ENCODE measurements at regions not wholly inside any gene's neighbourhood (a gene's known extent, or its start where the extent isn't known, plus 50 kb on each side); places are given as distances from the start of the nearest gene placed in this dataset.
"Not testable (repeated sequence)": the region's sequence is repeated elsewhere in the genome, so short reads cannot be mapped to it uniquely, and the experiment has no call there.

GRCh38 chr5:17896605-17897004, 262.3 kb downstream of the TAF11L14 start:
- DNase-seq, result no peak

GRCh38 chr5:17897776-17898175, 263.5 kb downstream of the TAF11L14 start:
- DNase-seq, result no peak

GRCh38 chr5:17898766-17899165, 264.5 kb downstream of the TAF11L14 start:
- no peak for DNase-seq

GRCh38 chr5:17907094-17907493, 272.8 kb downstream of the TAF11L14 start:
- DNase-seq, result no peak

GRCh38 chr5:17910318-17910717, 276.1 kb downstream of the TAF11L14 start:
- no peak for DNase-seq

GRCh38 chr5:17912794-17913193, 278.5 kb downstream of the TAF11L14 start:
- DNase-seq, result no peak

- DNase-seq, result no peak
Observed at GRCh38 chr5:17916446-17916845, 282.2 kb downstream of the TAF11L14 start.

- DNase-seq, result no peak
Observed at GRCh38 chr5:17917465-17917864, 283.2 kb downstream of the TAF11L14 start.

- DNase-seq, result no peak
Observed at GRCh38 chr5:17918373-17919104, 284.3 kb downstream of the TAF11L14 start.

GRCh38 chr5:17925276-17925675, 291.0 kb downstream of the TAF11L14 start:
- DNase-seq, result no peak

- no peak for DNase-seq
Observed at GRCh38 chr5:17928581-17928981, 294.3 kb downstream of the TAF11L14 start.

- DNase-seq, result no peak
Observed at GRCh38 chr5:17929171-17929570, 294.9 kb downstream of the TAF11L14 start.

GRCh38 chr5:17930346-17930745, 296.1 kb downstream of the TAF11L14 start:
- no peak for DNase-seq

GRCh38 chr5:17944046-17944445, 309.8 kb downstream of the TAF11L14 start:
- no peak for DNase-seq

- DNase-seq, result no peak
Observed at GRCh38 chr5:17947029-17947428, 312.8 kb downstream of the TAF11L14 start.

GRCh38 chr5:17951392-17952169, 317.3 kb downstream of the TAF11L14 start:
- DNase-seq, result no peak

GRCh38 chr5:17952231-17952630, 318.0 kb downstream of the TAF11L14 start:
- no peak for DNase-seq

GRCh38 chr5:17964067-17964466, 329.8 kb downstream of the TAF11L14 start:
- DNase-seq, result no peak

GRCh38 chr5:17966640-17967402, 332.6 kb downstream of the TAF11L14 start:
- no peak for DNase-seq

- no peak for DNase-seq
Observed at GRCh38 chr5:17976404-17976803, 342.1 kb downstream of the TAF11L14 start.

- no peak for DNase-seq
Observed at GRCh38 chr5:17978954-17979353, 344.7 kb downstream of the TAF11L14 start.

- DNase-seq, result not testable (repeated sequence)
Observed at GRCh38 chr5:17982626-17983025, 348.4 kb downstream of the TAF11L14 start.

- no peak for DNase-seq
Observed at GRCh38 chr5:17989036-17989435, 354.8 kb downstream of the TAF11L14 start.

All from stimulated activated CD4-positive, alpha-beta T cell treated with anti-CD3 and anti-CD28 coated beads, Interleukin-4, amount 100 ng/mL, for 24 hours (primary cell).